Natural killer cell treated with Interleukin-12 subunit alpha and Interleukin-12 subunit beta and Interleukin-15 and Interleukin-18, amount 100 ng/mL, for 72 hours (primary cell): ENCODE measurements at regions not wholly inside any gene's neighbourhood (a gene's known extent, or its start where the extent isn't known, plus 50 kb on each side); places are given as distances from the start of the nearest gene placed in this dataset.

Experiments
- ATAC-seq, 2 donors: fragments of 150-1000 bp; cut with Tn5 transposase in 1 of 2; sonication (Bioruptor Pico), chemical (Tn5 transposase) in 1 of 2; 2 replicates each; pipeline ENCODE4 v1.10.0; 2021
- DNase-seq: peaks from one replicate; pipeline ENCODE4 v3.0.0; 2022; ENCODE audit warnings: low spot score
- H3K27ac Mint-ChIP-seq, 2 donors: 1 replicate in 1 of 2; 2 replicates in 1 of 2; pipeline ENCODE4 v1.8.0; 2022; ENCODE audit warnings: mixed read lengths in 2 of 2, mild to moderate bottlenecking in 1 of 2, moderate library complexity in 1 of 2
- H3K27me3 Mint-ChIP-seq, 2 donors: 1 replicate in 1 of 2; 2 replicates in 1 of 2; pipeline ENCODE4 v1.8.0; 2022; ENCODE audit warnings: mixed read lengths in 2 of 2
- H3K36me3 Mint-ChIP-seq: one replicate; pipeline ENCODE4 v1.8.0; 2022; ENCODE audit warnings: mixed read lengths
- H3K4me1 Mint-ChIP-seq, 2 donors: 1 replicate in 1 of 2; 2 replicates in 1 of 2; pipeline ENCODE4 v1.8.0; 2022; ENCODE audit warnings: low read depth in 2 of 2, mixed read lengths in 2 of 2, mild to moderate bottlenecking in 1 of 2
- H3K4me3 Mint-ChIP-seq: one replicate; pipeline ENCODE4 v1.8.0; 2022; ENCODE audit warnings: mixed read lengths
- H3K9me3 Mint-ChIP-seq: 2 replicates; pipeline ENCODE4 v1.8.0; 2022; ENCODE audit warnings: mixed read lengths

GRCh38 chr21:16033193-16033592 lies 303.4 kb downstream of the USP25 start:
- no peaks in the 10 kb centered on the region for H3K4me1 Mint-ChIP-seq
- H3K4me3 Mint-ChIP-seq: no peak overlapping the region
- no peak overlapping the region for H3K27ac Mint-ChIP-seq
- H3K36me3 Mint-ChIP-seq: no peaks in the 10 kb centered on the region
- ATAC-seq (no peak), DNase-seq (no peak)
- peaks cover 2% of the 10 kb centered on the region for H3K9me3 Mint-ChIP-seq
- no peaks in the 10 kb centered on the region for H3K27me3 Mint-ChIP-seq

DNA sequence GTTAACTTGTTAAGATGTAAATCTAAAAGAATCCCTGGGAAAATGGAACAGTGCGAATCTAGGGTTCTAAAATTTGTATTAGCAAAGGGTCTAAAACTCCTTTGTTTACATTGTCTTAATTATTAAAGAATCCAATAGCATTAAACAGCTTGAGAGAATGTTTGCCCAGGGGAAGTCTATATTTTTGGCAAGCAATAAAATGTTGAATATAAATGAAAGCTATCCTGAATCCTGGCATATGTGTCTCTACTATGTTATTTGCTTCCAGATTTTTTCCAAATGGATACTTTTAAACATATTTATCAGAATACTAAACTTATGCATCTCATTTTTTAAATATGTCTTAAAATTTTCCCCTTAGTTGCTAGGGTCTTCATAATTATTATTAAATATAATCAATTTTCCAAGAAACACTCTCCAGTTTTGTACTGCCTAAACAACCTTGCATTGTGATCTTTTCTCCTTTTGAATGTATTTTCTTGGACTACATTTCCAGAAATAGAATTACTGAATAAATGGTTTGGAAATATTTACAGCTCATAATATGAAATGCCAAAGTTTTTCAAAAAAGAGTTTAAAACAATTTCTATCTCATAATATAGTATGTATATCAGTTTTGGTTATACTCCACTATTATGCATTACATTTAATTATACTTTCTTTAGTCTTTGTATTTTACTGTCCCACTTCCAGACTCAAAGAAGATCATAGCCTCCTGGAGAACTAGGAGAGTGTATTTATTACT lies 304.8 kb downstream of the USP25 start:
- ATAC-seq (no peak), DNase-seq (no peak)
- Mint-ChIP-seq H3K4me1 (no peaks in the 10 kb centered on the region), H3K36me3 (no peaks in the 10 kb centered on the region), H3K4me3 (no peak overlapping the region), H3K9me3 (peaks cover 2% of the 10 kb centered on the region), H3K27ac (no peak overlapping the region), H3K27me3 (no peaks in the 10 kb centered on the region)

- Mint-ChIP-seq H3K4me3 (no peak overlapping the region), H3K27me3 (no peaks in the 10 kb centered on the region), H3K9me3 (no peaks in the 10 kb centered on the region), H3K27ac (no peak overlapping the region), H3K4me1 (no peaks in the 10 kb centered on the region), H3K36me3 (no peaks in the 10 kb centered on the region)
- ATAC-seq (no peak), DNase-seq (no peak)
Observed at GRCh38 chr21:16037421-16037955, 307.7 kb downstream of the USP25 start.

DNA sequence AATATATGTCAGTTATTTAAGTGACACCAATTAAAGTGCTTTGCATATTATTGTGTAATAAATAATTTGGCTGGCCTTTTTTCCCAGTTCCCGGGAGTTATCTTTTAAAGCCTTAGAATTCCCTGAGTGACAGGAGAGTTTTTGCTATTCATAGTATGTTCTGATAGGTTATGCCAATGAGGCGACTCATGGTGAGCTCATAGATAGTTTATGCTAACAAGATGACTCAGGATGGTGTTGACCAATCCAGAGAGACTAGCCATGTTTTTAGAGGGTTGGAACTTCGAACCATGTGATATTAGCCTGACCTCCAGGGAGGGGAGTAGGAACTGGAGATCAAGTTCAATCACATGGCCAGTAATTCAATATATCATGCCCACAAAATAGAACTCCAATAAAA lies 310.8 kb downstream of the USP25 start:
- H3K36me3 Mint-ChIP-seq: no peaks in the 10 kb centered on the region
- DNase-seq (no peak), ATAC-seq (no peak)
- H3K4me1 Mint-ChIP-seq: no peaks in the 10 kb centered on the region
- H3K9me3 Mint-ChIP-seq: no peaks in the 10 kb centered on the region
- H3K27me3 Mint-ChIP-seq: no peaks in the 10 kb centered on the region
- no peak overlapping the region for H3K4me3 Mint-ChIP-seq
- no peak overlapping the region for H3K27ac Mint-ChIP-seq

DNA sequence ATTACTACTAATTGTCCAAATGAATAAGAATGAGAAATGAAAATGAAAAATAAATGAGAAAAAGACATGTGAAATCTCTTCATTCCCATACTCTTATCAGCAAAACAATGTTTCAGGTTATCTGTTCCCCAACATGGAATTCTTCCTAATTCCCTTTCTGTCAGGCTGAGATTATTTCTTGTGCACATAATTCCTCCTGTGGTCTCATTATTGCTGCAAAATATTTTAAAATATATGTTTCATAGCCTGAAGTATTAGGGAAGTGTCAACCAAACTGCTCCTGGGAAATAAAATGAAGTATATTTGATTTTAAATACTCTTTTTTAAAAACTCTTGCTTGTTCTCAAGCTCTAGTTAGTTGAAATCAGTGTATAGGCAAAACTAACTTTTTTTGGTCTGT lies 314.9 kb downstream of the USP25 start:
- Mint-ChIP-seq H3K4me1 (no peaks in the 10 kb centered on the region), H3K4me3 (no peak overlapping the region), H3K36me3 (no peaks in the 10 kb centered on the region), H3K27ac (no peak overlapping the region), H3K27me3 (no peaks in the 10 kb centered on the region), H3K9me3 (peaks cover 3% of the 10 kb centered on the region)
- ATAC-seq (no peak), DNase-seq (no peak)

GRCh38 chr21:16046656-16047330 lies 317.0 kb downstream of the USP25 start:
- Mint-ChIP-seq H3K27ac (no peak overlapping the region), H3K36me3 (no peaks in the 10 kb centered on the region), H3K4me1 (no peaks in the 10 kb centered on the region), H3K9me3 (peaks cover 3% of the 10 kb centered on the region), H3K4me3 (no peak overlapping the region), H3K27me3 (no peaks in the 10 kb centered on the region)
- no peak for ATAC-seq
- no peak for DNase-seq

- Mint-ChIP-seq H3K36me3 (no peaks in the 10 kb centered on the region), H3K27me3 (no peaks in the 10 kb centered on the region), H3K4me1 (no peaks in the 10 kb centered on the region), H3K4me3 (no peak overlapping the region), H3K9me3 (peaks cover 3% of the 10 kb centered on the region), H3K27ac (no peak overlapping the region)
- ATAC-seq (no peak), DNase-seq (no peak)
Observed at GRCh38 chr21:16047904-16048303, 318.1 kb downstream of the USP25 start.

GRCh38 chr21:16055014-16055413 lies 325.2 kb downstream of the USP25 start:
- Mint-ChIP-seq H3K9me3 (no peaks in the 10 kb centered on the region), H3K27me3 (no peaks in the 10 kb centered on the region), H3K27ac (no peak overlapping the region), H3K36me3 (no peaks in the 10 kb centered on the region), H3K4me1 (no peaks in the 10 kb centered on the region), H3K4me3 (no peak overlapping the region)
- no peak for DNase-seq
- ATAC-seq: no peak

- no peaks in the 10 kb centered on the region for H3K36me3 Mint-ChIP-seq
- no peaks in the 10 kb centered on the region for H3K27me3 Mint-ChIP-seq
- H3K9me3 Mint-ChIP-seq: no peaks in the 10 kb centered on the region
- H3K4me1 Mint-ChIP-seq: no peaks in the 10 kb centered on the region
- H3K4me3 Mint-ChIP-seq: no peak overlapping the region
- H3K27ac Mint-ChIP-seq: no peak overlapping the region
- DNase-seq (no peak), ATAC-seq (no peak)
Observed at GRCh38 chr21:16058896-16059295, 329.1 kb downstream of the USP25 start.

DNA sequence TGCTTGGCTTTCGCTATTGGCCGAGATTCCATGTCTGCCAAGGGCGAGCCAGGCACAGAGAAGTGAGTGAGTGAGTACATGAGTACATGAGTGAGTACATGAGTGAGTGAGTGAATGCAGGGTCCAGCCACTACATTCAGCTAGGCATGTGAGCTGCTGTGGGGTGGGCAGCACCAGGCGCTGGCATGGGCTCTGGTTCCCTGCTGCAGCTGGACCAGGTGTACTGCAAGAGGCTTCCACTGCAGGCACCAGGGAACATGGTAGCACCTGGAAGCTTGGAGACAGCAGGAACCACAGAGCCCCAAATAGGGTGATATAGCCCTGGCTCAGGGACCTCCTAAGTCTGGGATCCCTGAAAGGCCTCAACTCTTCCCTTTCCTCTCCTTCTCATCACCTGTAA lies 330.2 kb downstream of the USP25 start:
- H3K4me3 Mint-ChIP-seq: no peak overlapping the region
- no peak for DNase-seq
- no peaks in the 10 kb centered on the region for H3K27me3 Mint-ChIP-seq
- no peaks in the 10 kb centered on the region for H3K36me3 Mint-ChIP-seq
- H3K4me1 Mint-ChIP-seq: no peaks in the 10 kb centered on the region
- no peak overlapping the region for H3K27ac Mint-ChIP-seq
- H3K9me3 Mint-ChIP-seq: no peaks in the 10 kb centered on the region
- no peak for ATAC-seq

- no peaks in the 10 kb centered on the region for H3K9me3 Mint-ChIP-seq
- DNase-seq: no peak
- H3K4me3 Mint-ChIP-seq: no peak overlapping the region
- H3K36me3 Mint-ChIP-seq: no peaks in the 10 kb centered on the region
- H3K27ac Mint-ChIP-seq: no peak overlapping the region
- peak in 1 of 2 donors; percentile 6 for ATAC-seq
- H3K27me3 Mint-ChIP-seq: no peaks in the 10 kb centered on the region
- no peaks in the 10 kb centered on the region for H3K4me1 Mint-ChIP-seq
Observed at GRCh38 chr21:16061194-16061593, 331.4 kb downstream of the USP25 start.

DNA sequence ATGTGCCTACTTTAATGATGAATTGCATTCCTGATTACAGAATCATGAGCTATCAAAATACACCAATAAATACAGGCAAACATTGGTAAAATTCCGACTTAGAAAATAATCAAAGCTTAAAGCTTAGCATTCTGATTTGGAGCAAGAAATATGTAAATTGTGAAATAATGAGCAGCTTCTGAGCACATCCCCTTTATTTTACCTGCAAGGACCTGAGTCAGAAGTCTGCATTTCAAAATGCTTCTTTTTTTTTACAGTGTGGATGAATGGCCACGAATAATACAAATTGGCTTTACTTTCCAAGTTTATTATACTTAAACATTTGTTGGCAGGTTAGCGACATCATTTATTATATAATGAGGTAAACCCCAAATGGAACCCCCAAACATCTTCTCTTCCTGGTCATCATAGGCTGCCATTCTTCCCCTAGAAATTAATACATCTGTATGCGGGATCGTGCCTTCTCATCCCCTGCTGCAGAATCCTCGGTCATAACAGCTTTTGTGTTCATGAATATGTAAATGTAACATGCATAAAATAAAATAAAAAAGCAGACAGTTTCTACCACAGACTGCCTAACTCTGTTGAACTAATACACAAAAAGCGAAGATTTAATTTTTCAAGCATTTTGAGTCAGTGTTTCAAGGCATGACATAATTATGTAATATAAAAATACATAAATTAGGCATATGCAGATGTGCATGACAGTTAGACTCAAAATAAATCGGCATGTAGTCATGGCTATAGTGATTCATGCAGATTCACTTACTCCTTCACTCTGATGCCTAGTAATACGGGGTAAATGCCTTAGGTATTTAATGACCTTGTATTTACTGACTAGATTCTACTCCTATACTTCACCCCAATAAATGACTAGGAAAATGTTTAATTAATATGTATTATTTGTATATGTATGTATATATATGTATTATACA lies 339.7 kb downstream of the USP25 start:
- no peaks in the 10 kb centered on the region for H3K9me3 Mint-ChIP-seq
- H3K27me3 Mint-ChIP-seq: no peaks in the 10 kb centered on the region
- no peak for ATAC-seq

GRCh38 chr21:16070207-16070651 lies 340.4 kb downstream of the USP25 start:
- no peak for ATAC-seq
- Mint-ChIP-seq H3K9me3 (no peaks in the 10 kb centered on the region), H3K4me3 (no peak overlapping the region), H3K4me1 (no peaks in the 10 kb centered on the region), H3K36me3 (no peaks in the 10 kb centered on the region), H3K27ac (no peak overlapping the region), H3K27me3 (no peaks in the 10 kb centered on the region)
- DNase-seq: no peak

More for the DNA sequence above, 339.7 kb downstream of the USP25 start:
- Mint-ChIP-seq H3K27ac (no peak overlapping the region), H3K4me3 (no peak overlapping the region), H3K36me3 (no peaks in the 10 kb centered on the region), H3K4me1 (no peaks in the 10 kb centered on the region)
- DNase-seq: no peak

DNA sequence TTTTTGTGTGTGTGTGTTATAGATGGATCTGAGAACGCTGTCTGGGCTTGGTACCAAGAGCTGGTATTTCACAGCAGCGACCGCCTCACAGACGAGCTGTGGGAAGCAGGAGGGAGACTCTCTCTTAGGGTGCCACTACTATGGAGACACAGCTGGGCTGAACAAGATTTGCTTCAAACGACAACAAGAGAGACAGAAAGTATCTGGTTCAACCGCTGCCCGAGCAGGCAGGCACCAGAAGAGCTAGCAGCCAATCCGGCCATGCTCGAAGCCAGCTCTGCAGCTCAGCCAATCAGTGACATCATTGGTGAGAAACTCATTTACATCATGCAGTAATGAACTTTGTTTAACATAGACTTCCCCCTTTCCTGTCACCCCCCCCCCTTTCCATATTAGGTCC lies 341.3 kb downstream of the USP25 start:
- H3K4me1 Mint-ChIP-seq: no peaks in the 10 kb centered on the region
- no peaks in the 10 kb centered on the region for H3K27me3 Mint-ChIP-seq
- H3K4me3 Mint-ChIP-seq: no peak overlapping the region
- no peaks in the 10 kb centered on the region for H3K9me3 Mint-ChIP-seq
- DNase-seq: no peak
- H3K27ac Mint-ChIP-seq: no peak overlapping the region
- H3K36me3 Mint-ChIP-seq: no peaks in the 10 kb centered on the region
- ATAC-seq: no peak
